Upper lobe of right lung (tissue), 1 donor: ENCODE measurements at regions not wholly inside any gene's neighbourhood (a gene's known extent, or its start where the extent isn't known, plus 50 kb on each side); places are given as distances from the start of the nearest gene placed in this dataset.

Source experiments
- ATAC-seq: fragments of 200-7000 bp; cut with Tn5 transposase; one replicate; pipeline ENCODE4 v1.9.1; 2020; ENCODE audit warnings: mild to moderate bottlenecking, moderate library complexity
- DNase-seq: peaks from one replicate; pipeline ENCODE4 v3.0.0-alpha.2; 2020
- H3K27ac ChIP-seq: fragments of 200-600 bp; one replicate; pipeline ENCODE4 v1.8.0; 2022
- H3K27me3 ChIP-seq: fragments of 200-600 bp; one replicate; pipeline ENCODE4 v1.8.0; 2022; ENCODE audit warnings: mild to moderate bottlenecking
- H3K36me3 ChIP-seq: fragments of 200-600 bp; one replicate; pipeline ENCODE4 v1.8.0; 2022
- H3K4me1 ChIP-seq: fragments of 200-600 bp; one replicate; pipeline ENCODE4 v1.8.0; 2022
- H3K4me3 ChIP-seq: fragments of 200-600 bp; one replicate; pipeline ENCODE4 v1.8.0; 2022; ENCODE audit warnings: mild to moderate bottlenecking
- H3K9me3 ChIP-seq: fragments of 200-600 bp; one replicate; pipeline ENCODE4 v1.8.0; 2022
- CTCF ChIP-seq: fragments of 200-600 bp; IDR thresholded peaks from one replicate; pipeline ENCODE4 v1.8.0; 2022; ENCODE audit warnings: antibody characterized with exemption
- intact Hi-C: fragments of 100-400 bp; cut with DNase I; formaldehyde crosslinking; loops from one replicate; pipeline ENCODE4 v1.11.0; 2022
- donor health status: DM: no; HTN: yes; CAD: no; lungs with severe emphysema.

GRCh38 chr15:68497206-68497910, 65.4 kb upstream of the ITGA11 start:
- intact Hi-C loops: no loop called here
- Histone ChIP-seq H3K36me3 (no peaks in the 10 kb centered on the region), H3K27ac (no peak overlapping the region), H3K4me3 (no peak overlapping the region), H3K9me3 (no peaks in the 10 kb centered on the region), H3K27me3 (peaks cover 4% of the 10 kb centered on the region), H3K4me1 (no peaks in the 10 kb centered on the region)
- no peak for TF ChIP-seq CTCF
- DNase-seq (no peak), ATAC-seq (no peak)

GRCh38 chr15:68498076-68498475, 66.1 kb upstream of the ITGA11 start:
- intact Hi-C loops: no loop called here
- Histone ChIP-seq H3K27ac (no peak overlapping the region), H3K27me3 (peaks cover 2% of the 10 kb centered on the region), H3K36me3 (no peaks in the 10 kb centered on the region), H3K4me3 (no peak overlapping the region), H3K4me1 (no peaks in the 10 kb centered on the region), H3K9me3 (no peaks in the 10 kb centered on the region)
- TF ChIP-seq CTCF: no peak
- no peak for ATAC-seq
- no peak for DNase-seq

- TF ChIP-seq CTCF: no peak
- no peaks in the 10 kb centered on the region for H3K9me3 ChIP-seq
- no peaks in the 10 kb centered on the region for H3K27me3 ChIP-seq
- H3K36me3 ChIP-seq: no peaks in the 10 kb centered on the region
- DNase-seq: no peak
- H3K27ac ChIP-seq: no peak overlapping the region
- ATAC-seq: no peak
- no peak overlapping the region for H3K4me3 ChIP-seq
- intact Hi-C loops: no loop called here
- no peaks in the 10 kb centered on the region for H3K4me1 ChIP-seq
Observed at GRCh38 chr15:68499620-68500312, 67.8 kb upstream of the ITGA11 start.

- no peaks in the 10 kb centered on the region for H3K4me1 ChIP-seq
- H3K36me3 ChIP-seq: no peaks in the 10 kb centered on the region
- intact Hi-C loops: no loop called here
- no peaks in the 10 kb centered on the region for H3K9me3 ChIP-seq
- DNase-seq: no peak
- TF ChIP-seq CTCF: no peak
- H3K27me3 ChIP-seq: no peaks in the 10 kb centered on the region
- no peak for ATAC-seq
- H3K27ac ChIP-seq: no peak overlapping the region
- H3K4me3 ChIP-seq: no peak overlapping the region
Observed at GRCh38 chr15:68500363-68501258, 68.6 kb upstream of the ITGA11 start.

- no peaks in the 10 kb centered on the region for H3K9me3 ChIP-seq
- no peak for ATAC-seq
- H3K36me3 ChIP-seq: no peaks in the 10 kb centered on the region
- intact Hi-C loops: no loop called here
- H3K4me3 ChIP-seq: no peak overlapping the region
- no peaks in the 10 kb centered on the region for H3K4me1 ChIP-seq
- H3K27me3 ChIP-seq: no peaks in the 10 kb centered on the region
- DNase-seq: no peak
- H3K27ac ChIP-seq: no peak overlapping the region
- TF ChIP-seq CTCF: no peak
Observed at GRCh38 chr15:68501259-68501591, 69.3 kb upstream of the ITGA11 start.
